Cardiac muscle cell (in vitro differentiated cells and primary cell): ENCODE measurements at regions not wholly inside any gene's neighbourhood (a gene's known extent, or its start where the extent isn't known, plus 50 kb on each side); places are given as distances from the start of the nearest gene placed in this dataset.

Experiments used
- DNase-seq, 2 donors: peaks; one replicate each; pipeline versions ENCODE4 v3.0.0 to v3.0.0-alpha.2; 2010 to 2017; ENCODE audit warnings: low read depth in 1 of 2, low spot score in 1 of 2
- H3K27ac ChIP-seq: fragments of 200-600 bp; sonication (generic); 2 replicates; pipeline ENCODE4 v1.5.1; 2016
- H3K27me3 ChIP-seq: fragments of 200-600 bp; sonication (generic); 2 replicates; pipeline ENCODE4 v1.6.0; 2016; ENCODE audit warnings: control low read depth
- H3K36me3 ChIP-seq: fragments of 200-600 bp; sonication (generic); 2 replicates; pipeline ENCODE4 v1.5.1; 2016; ENCODE audit warnings: control low read depth
- H3K4me1 ChIP-seq: fragments of 200-600 bp; sonication (generic); 2 replicates; pipeline ENCODE4 v1.8.1; 2017; ENCODE audit warnings: low read depth, mild to moderate bottlenecking, mixed run types
- H3K4me3 ChIP-seq: fragments of 200-600 bp; sonication (generic); 2 replicates; pipeline ENCODE4 v1.5.1; 2016; ENCODE audit warnings: mild to moderate bottlenecking
- H3K9me3 ChIP-seq: fragments of 200-600 bp; sonication (generic); 2 replicates; pipeline ENCODE4 v1.5.1; 2017; ENCODE audit warnings: low read depth, mild to moderate bottlenecking, control low read depth
- CTCF ChIP-seq: IDR thresholded peaks from 2 replicates; pipeline ENCODE4 v1.5.1; 2012; ENCODE audit warnings: low read depth, mild to moderate bottlenecking, low read length

- Histone ChIP-seq H3K27me3 (no peaks in the 10 kb centered on the region), H3K4me3 (no peak overlapping the region), H3K9me3 (no peaks in the 10 kb centered on the region), H3K36me3 (no peaks in the 10 kb centered on the region), H3K27ac (no peak overlapping the region), H3K4me1 (peaks cover 13% of the 10 kb centered on the region)
- no peak for TF ChIP-seq CTCF
- DNase-seq = no peak
These were observed 63.6 kb upstream of the SFMBT2 start for GRCh38 chr10:7474388-7474787.

- Histone ChIP-seq H3K4me3 (no peak overlapping the region), H3K9me3 (no peaks in the 10 kb centered on the region), H3K27me3 (no peaks in the 10 kb centered on the region), H3K36me3 (no peaks in the 10 kb centered on the region), H3K4me1 (peaks cover 13% of the 10 kb centered on the region), H3K27ac (no peak overlapping the region)
- no peak for DNase-seq
- no peak for TF ChIP-seq CTCF
These were observed 62.6 kb upstream of the SFMBT2 start for GRCh38 chr10:7473474-7473873.

GRCh38 chr10:7471720-7472367 is 61.0 kb upstream of the SFMBT2 start:
- Histone ChIP-seq H3K4me1 (peaks cover 13% of the 10 kb centered on the region), H3K4me3 (no peak overlapping the region), H3K27ac (no peak overlapping the region), H3K27me3 (no peaks in the 10 kb centered on the region), H3K9me3 (no peaks in the 10 kb centered on the region), H3K36me3 (no peaks in the 10 kb centered on the region)
- no peak for DNase-seq
- no peak for TF ChIP-seq CTCF

GRCh38 chr10:7470371-7470770 is 59.5 kb upstream of the SFMBT2 start:
- no peaks in the 10 kb centered on the region for H3K36me3 ChIP-seq
- no peak overlapping the region for H3K27ac ChIP-seq
- TF ChIP-seq CTCF = no peak
- H3K27me3 ChIP-seq = no peaks in the 10 kb centered on the region
- H3K9me3 ChIP-seq = no peaks in the 10 kb centered on the region
- no peak for DNase-seq
- peaks cover 1% of the 10 kb centered on the region for H3K4me1 ChIP-seq
- H3K4me3 ChIP-seq = no peak overlapping the region

GRCh38 chr10:7467031-7467667 is 56.3 kb upstream of the SFMBT2 start:
- Histone ChIP-seq H3K9me3 (no peaks in the 10 kb centered on the region), H3K36me3 (no peaks in the 10 kb centered on the region), H3K27me3 (no peaks in the 10 kb centered on the region), H3K4me3 (no peak overlapping the region), H3K4me1 (no peaks in the 10 kb centered on the region), H3K27ac (no peak overlapping the region)
- no peak for DNase-seq
- no peak for TF ChIP-seq CTCF
